ENCODE measurements at regions not wholly inside any gene's neighbourhood (a gene's known extent, or its start where the extent isn't known, plus 50 kb on each side); places are given as distances from the start of the nearest gene placed in this dataset.

DNA sequence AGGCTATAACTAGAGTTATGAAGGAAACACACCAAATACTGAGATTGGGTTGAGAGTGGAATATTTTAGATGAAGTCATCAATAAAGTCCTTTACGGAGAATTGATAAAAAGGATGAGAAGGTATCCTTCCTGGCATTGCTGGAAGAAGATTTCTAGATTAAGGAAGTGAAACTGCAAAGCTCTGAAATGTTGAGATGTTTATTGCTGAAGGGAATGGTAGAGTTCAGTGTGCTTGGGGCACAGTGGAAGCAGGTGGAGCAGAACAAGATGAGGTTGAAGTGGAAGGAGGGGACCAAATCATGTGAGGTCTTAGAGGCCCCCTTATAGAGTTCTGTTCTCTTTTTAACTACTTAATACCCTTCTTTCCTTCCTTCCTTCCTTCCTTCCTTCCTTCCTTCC, 848.5 kb downstream of the RAB28 start (continued):
- TF ChIP-seq, protein P1, sequence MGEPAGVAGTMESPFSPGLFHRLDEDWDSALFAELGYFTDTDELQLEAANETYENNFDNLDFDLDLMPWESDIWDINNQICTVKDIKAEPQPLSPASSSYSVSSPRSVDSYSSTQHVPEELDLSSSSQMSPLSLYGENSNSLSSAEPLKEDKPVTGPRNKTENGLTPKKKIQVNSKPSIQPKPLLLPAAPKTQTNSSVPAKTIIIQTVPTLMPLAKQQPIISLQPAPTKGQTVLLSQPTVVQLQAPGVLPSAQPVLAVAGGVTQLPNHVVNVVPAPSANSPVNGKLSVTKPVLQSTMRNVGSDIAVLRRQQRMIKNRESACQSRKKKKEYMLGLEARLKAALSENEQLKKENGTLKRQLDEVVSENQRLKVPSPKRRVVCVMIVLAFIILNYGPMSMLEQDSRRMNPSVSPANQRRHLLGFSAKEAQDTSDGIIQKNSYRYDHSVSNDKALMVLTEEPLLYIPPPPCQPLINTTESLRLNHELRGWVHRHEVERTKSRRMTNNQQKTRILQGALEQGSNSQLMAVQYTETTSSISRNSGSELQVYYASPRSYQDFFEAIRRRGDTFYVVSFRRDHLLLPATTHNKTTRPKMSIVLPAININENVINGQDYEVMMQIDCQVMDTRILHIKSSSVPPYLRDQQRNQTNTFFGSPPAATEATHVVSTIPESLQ (CRISPR knock-in tag; conservative IDR thresholded peaks at IDR 0.05) = no peak
- TF ChIP-seq SIN3A (IDR thresholded peaks at IDR 0.05; ENCODE audit: borderline replicate concordance, low read depth, low read length) = no peak

DNA sequence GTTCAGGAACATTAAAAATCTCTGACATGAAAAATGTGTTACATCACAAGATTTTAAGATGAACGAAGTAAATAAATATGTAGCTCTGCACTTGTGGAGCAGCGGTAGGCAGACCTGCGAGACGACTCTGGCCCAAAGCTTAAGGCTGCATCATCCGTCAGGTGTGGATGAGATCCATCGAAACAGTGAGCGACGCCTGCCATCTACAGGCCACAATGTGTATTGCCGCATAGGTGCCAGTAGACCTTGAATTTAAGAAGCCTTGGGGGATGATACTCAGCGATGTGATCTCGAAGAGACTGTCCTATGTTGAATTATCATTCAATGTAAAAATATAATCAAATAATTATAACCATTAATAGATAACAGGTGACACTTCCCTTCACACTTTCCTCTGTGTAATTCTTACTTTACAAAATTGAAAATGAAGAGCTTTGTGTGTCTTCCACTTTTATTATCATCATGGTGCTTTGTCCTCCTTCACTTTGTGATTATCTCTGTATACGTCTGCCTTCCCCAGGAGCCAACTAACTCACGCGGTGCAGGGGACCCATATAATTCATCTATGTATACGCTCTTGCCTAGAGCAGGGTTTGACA, 851.0 kb downstream of the RAB28 start:
- 2% methylated on average over 15 of the region's 15 CpGs for WGBS (ENCODE audit: low lambda C conversion rate)
- H3K79me2 ChIP-seq (ENCODE audit: insufficient read depth, low read length) = no peaks in the 10 kb centered on the region
- no TSS peak for BruUV-seq (replicated peaks)
- POLR2A ChIA-PET = no interaction called here
- H4K20me1 ChIP-seq (ENCODE audit: insufficient read depth, low read length) = no peaks in the 10 kb centered on the region
- no peaks in the 10 kb centered on the region for H3K4me1 ChIP-seq (ENCODE audit: insufficient read depth, low read length)
- peak; percentile 57 for DNase-seq (ENCODE audit: low spot score)
- CTCF ChIA-PET (ENCODE audit: low intra/inter-chr PET ratio, low total read pairs) = interaction anchor here (0.7 to 2.4 kb wide), 2 partner anchors 827 to 867 kb away, joined by 3 to 8 read pairs; no protein-coding TSS in a partner anchor
- no peaks in the 10 kb centered on the region for H3K36me3 ChIP-seq (replicated peaks in 1 of 2; ENCODE audit: control insufficient read depth in 1 of 2, insufficient read depth in 2 of 2, low read length in 2 of 2)
- no peak overlapping the region for H3K9ac ChIP-seq (ENCODE audit: insufficient read depth, low read depth, low read length)
- in situ Hi-C loops (cut with HindIII; ENCODE audit: extremely low pct_ligation_motif_present, low pct_unique_long_range_greater_than_20kb) (loop anchor here (5.0 to 25.0 kb wide), 2 partner anchors 866 to 1171 kb away; no protein-coding TSS in a partner anchor), intact Hi-C loops (cut with micrococcal nuclease; ENCODE audit: unreplicated experiment) (loop anchor here (1.0 to 5.0 kb wide), 4 partner anchors 252 to 1146 kb away; no protein-coding TSS in a partner anchor)
- no peak overlapping the region for H3K27ac ChIP-seq (ENCODE audit: extremely low read length, insufficient read depth, low read length)
- H3K27me3 ChIP-seq (ENCODE audit: control insufficient read depth in 1 of 2, insufficient read depth in 2 of 2, low read length in 2 of 2) = no peaks in the 10 kb centered on the region
- no peak overlapping the region for H2AFZ ChIP-seq (ENCODE audit: low read length)
- peaks cover 13% of the 10 kb centered on the region for H3K9me3 ChIP-seq (ENCODE audit: low read length)
- ATAC-seq = peak; percentile 98
- no peak overlapping the region for H3K4me3 ChIP-seq (replicated peaks in 1 of 3; ENCODE audit: insufficient read depth in 1 of 3, low read depth in 2 of 3, low read length in 3 of 3)
- H3K4me2 ChIP-seq (ENCODE audit: low read depth, low read length) = no peak overlapping the region
- peak; percentile 63 for FAIRE-seq
- TF ChIP-seq KDM2A (CRISPR knock-in tag; IDR thresholded peaks at IDR 0.05; ENCODE audit: borderline replicate concordance, low read depth) (peak; percentile 46; the same call in 1 of the 2 replicates), KLF16 (CRISPR knock-in tag; IDR thresholded peaks at IDR 0.05) (no peak), AGO2 (optimal IDR thresholded peaks at IDR 0.05; ENCODE audit: low read depth, low read length) (no peak), RAD21 (CRISPR knock-in tag; IDR thresholded peaks at IDR 0.05) (peak; percentile 87), ZNF230 (CRISPR knock-in tag; IDR thresholded peaks at IDR 0.05) (no peak), SMYD3 (CRISPR knock-in tag; IDR thresholded peaks at IDR 0.05) (no peak), REPIN1 (CRISPR knock-in tag; IDR thresholded peaks at IDR 0.05; ENCODE audit: borderline replicate concordance, low read depth) (peak; percentile 34; the same call in 1 of the 2 replicates), TEAD3 (CRISPR knock-in tag; optimal IDR thresholded peaks at IDR 0.05; ENCODE audit: borderline replicate concordance) (peak; percentile 33), STAG1 (CRISPR knock-in tag; IDR thresholded peaks at IDR 0.05) (peak; percentile 99), SALL1 (CRISPR knock-in tag; IDR thresholded peaks at IDR 0.05) (peak; percentile 55; the same call in 1 of the 2 replicates), BRCA1 (CRISPR knock-in tag; IDR thresholded peaks at IDR 0.05) (no peak), SMC3 (IDR thresholded peaks at IDR 0.05; ENCODE audit: low read length) (peak; percentile 92), CHCHD3 (CRISPR knock-in tag; IDR thresholded peaks at IDR 0.05) (no peak), IRF2 (CRISPR knock-in tag; IDR thresholded peaks at IDR 0.05) (0 out of 2 replicates have a peak, but pooled peaks have one; percentile 46), RFX5 (IDR thresholded peaks at IDR 0.05; ENCODE audit: low read depth, low read length) (no peak)
- TF ChIP-seq, protein P2, sequence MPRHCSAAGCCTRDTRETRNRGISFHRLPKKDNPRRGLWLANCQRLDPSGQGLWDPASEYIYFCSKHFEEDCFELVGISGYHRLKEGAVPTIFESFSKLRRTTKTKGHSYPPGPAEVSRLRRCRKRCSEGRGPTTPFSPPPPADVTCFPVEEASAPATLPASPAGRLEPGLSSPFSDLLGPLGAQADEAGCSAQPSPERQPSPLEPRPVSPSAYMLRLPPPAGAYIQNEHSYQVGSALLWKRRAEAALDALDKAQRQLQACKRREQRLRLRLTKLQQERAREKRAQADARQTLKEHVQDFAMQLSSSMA (CRISPR knock-in tag; IDR thresholded peaks at IDR 0.05) = no peak
- TF ChIP-seq, protein P3, sequence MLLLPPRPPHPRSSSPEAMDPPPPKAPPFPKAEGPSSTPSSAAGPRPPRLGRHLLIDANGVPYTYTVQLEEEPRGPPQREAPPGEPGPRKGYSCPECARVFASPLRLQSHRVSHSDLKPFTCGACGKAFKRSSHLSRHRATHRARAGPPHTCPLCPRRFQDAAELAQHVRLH (CRISPR knock-in tag; IDR thresholded peaks at IDR 0.05; ENCODE audit: borderline replicate concordance, low read depth) = 0 out of 2 replicates have a peak, but pooled peaks have one; percentile 34
- TF ChIP-seq, protein P4, sequence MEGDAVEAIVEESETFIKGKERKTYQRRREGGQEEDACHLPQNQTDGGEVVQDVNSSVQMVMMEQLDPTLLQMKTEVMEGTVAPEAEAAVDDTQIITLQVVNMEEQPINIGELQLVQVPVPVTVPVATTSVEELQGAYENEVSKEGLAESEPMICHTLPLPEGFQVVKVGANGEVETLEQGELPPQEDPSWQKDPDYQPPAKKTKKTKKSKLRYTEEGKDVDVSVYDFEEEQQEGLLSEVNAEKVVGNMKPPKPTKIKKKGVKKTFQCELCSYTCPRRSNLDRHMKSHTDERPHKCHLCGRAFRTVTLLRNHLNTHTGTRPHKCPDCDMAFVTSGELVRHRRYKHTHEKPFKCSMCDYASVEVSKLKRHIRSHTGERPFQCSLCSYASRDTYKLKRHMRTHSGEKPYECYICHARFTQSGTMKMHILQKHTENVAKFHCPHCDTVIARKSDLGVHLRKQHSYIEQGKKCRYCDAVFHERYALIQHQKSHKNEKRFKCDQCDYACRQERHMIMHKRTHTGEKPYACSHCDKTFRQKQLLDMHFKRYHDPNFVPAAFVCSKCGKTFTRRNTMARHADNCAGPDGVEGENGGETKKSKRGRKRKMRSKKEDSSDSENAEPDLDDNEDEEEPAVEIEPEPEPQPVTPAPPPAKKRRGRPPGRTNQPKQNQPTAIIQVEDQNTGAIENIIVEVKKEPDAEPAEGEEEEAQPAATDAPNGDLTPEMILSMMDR (CRISPR knock-in tag; IDR thresholded peaks at IDR 0.05) = peak; percentile 94

All from HepG2 (cell line).